AG04449 (cell line): ENCODE measurements at regions not wholly inside any gene's neighbourhood (a gene's known extent, or its start where the extent isn't known, plus 50 kb on each side); places are given as distances from the start of the nearest gene placed in this dataset.

Experiments
- CTCF ChIA-PET: fragments of 350-600 bp; formaldehyde crosslinking; extraction: SDS; loops from one replicate; lab custom pipeline; 2021; ENCODE audit warnings: antibody characterized with exemption; lab: Yijun Ruan, JAX
- POLR2A ChIA-PET: fragments of 400-600, 350-600 bp; formaldehyde crosslinking; extraction: SDS; loops from one replicate; lab custom pipeline; 2020; ENCODE audit warnings: antibody characterized with exemption, inconsistent platforms; lab: Yijun Ruan, JAX
- DNase-seq: peaks from one replicate; pipeline ENCODE4 v3.0.0-alpha.2; 2010; ENCODE audit warnings: low read depth, low spot score
- H3K4me3 ChIP-seq: 2 replicates; pipeline ENCODE4 v1.5.1; 2011; ENCODE audit warnings: low read depth, mild to moderate bottlenecking, control low read depth, low read length
- TF ChIP-seq, protein P1 (sequence below): IDR thresholded peaks from one replicate; pipeline ENCODE4 v1.5.1; 2011; ENCODE audit warnings: mild to moderate bottlenecking, moderate library complexity, low read length, control low read depth, inconsistent platforms; ENCODE audit not compliant: insufficient read depth; ENCODE audit errors: missing control alignments

- no peak for DNase-seq
These were observed 51.7 kb upstream of the SLC27A6 start for GRCh38 chr5:128913551-128913950.

More at GRCh38 chr5:128913551-128913950, 51.7 kb upstream of the SLC27A6 start:
- TF ChIP-seq, protein P1, sequence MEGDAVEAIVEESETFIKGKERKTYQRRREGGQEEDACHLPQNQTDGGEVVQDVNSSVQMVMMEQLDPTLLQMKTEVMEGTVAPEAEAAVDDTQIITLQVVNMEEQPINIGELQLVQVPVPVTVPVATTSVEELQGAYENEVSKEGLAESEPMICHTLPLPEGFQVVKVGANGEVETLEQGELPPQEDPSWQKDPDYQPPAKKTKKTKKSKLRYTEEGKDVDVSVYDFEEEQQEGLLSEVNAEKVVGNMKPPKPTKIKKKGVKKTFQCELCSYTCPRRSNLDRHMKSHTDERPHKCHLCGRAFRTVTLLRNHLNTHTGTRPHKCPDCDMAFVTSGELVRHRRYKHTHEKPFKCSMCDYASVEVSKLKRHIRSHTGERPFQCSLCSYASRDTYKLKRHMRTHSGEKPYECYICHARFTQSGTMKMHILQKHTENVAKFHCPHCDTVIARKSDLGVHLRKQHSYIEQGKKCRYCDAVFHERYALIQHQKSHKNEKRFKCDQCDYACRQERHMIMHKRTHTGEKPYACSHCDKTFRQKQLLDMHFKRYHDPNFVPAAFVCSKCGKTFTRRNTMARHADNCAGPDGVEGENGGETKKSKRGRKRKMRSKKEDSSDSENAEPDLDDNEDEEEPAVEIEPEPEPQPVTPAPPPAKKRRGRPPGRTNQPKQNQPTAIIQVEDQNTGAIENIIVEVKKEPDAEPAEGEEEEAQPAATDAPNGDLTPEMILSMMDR: no peak
- POLR2A ChIA-PET: no interaction called here
- CTCF ChIA-PET: no interaction called here
- no peak overlapping the region for H3K4me3 ChIP-seq
